Keratinocyte (primary cell): ENCODE measurements at regions not wholly inside any gene's neighbourhood (a gene's known extent, or its start where the extent isn't known, plus 50 kb on each side); places are given as distances from the start of the nearest gene placed in this dataset.

Source experiments
- CTCF ChIP-seq, 3 experiments: IDR thresholded peaks in 1 of 3; conservative IDR thresholded peaks in 1 of 3; optimal IDR thresholded peaks in 1 of 3; 2 replicates in 2 of 3; 3 replicates in 1 of 3; pipeline versions ENCODE3 to v1.5.1; 2011; ENCODE audit warnings: low read length in 3 of 3, mild to moderate bottlenecking in 3 of 3, moderate library complexity in 2 of 3, control low read depth in 1 of 3, inconsistent platforms in 1 of 3; ENCODE audit not compliant: insufficient read depth in 2 of 3; ENCODE audit errors: extremely low read depth in 1 of 3
- EZH2 ChIP-seq: IDR thresholded peaks from one replicate; pipeline ENCODE4 v1.6.1; 2012; ENCODE audit warnings: inconsistent platforms, mild to moderate bottlenecking, low read length, moderate library complexity

- TF ChIP-seq CTCF (optimal IDR thresholded peaks at IDR 0.05 in 1 of 3, IDR thresholded peaks at IDR 0.05 in 1 of 3, conservative IDR thresholded peaks at IDR 0.05 in 1 of 3; ENCODE audit: extremely low read depth in 1 of 3, insufficient read depth in 2 of 3, low read length in 3 of 3) = no peak
- TF ChIP-seq EZH2 = no peak
These were observed 1541.1 kb downstream of the FAM181B start for GRCh38 chr11:81192516-81192915.
